Activated CD8-positive, alpha-beta memory T cell treated with anti-CD3 and anti-CD28 coated beads for 36 hours (primary cell): ENCODE measurements at regions not wholly inside any gene's neighbourhood (a gene's known extent, or its start where the extent isn't known, plus 50 kb on each side); places are given as distances from the start of the nearest gene placed in this dataset.

Experiments
- CTCF ChIA-PET: fragments of 350-600 bp; sonication (Branson Sonifier 250); formaldehyde crosslinking; loops from one replicate; lab custom pipeline; 2021; ENCODE audit warnings: antibody characterized with exemption; lab: Charles Lee
- POLR2A ChIA-PET: fragments of 350-600 bp; sonication (Branson Sonifier 250); formaldehyde crosslinking; loops from one replicate; lab custom pipeline; 2021; ENCODE audit warnings: antibody characterized with exemption; lab: Charles Lee

DNA sequence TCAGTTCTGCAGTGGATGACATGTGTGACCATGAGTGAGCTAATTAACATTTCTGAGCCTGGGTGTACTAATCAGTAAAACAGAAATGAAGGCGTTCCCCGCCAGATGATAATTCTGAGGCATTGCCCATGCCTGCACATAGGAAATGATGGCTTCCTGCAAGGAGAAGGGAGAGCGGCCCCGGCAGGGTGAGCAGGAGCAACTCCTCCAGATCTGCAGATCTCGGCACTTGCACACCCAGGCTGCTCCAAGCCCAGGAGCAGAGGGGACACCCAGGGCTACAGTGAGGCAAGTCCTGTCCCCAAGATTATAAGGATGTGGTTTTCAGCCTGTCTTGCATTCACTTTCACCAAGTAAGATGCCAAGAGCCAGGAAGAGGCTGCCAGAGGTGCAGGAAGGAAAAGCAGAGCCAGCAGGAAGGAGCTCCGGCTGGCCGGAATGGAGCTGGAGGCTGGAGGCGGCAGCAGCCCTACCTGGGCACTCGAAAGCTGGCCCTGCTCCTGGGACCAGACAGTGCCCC, 177.5 kb upstream of the CST7 start:
- ChIA-PET POLR2A (no interaction called here), CTCF (no interaction called here)

- CTCF ChIA-PET = no interaction called here
- POLR2A ChIA-PET = no interaction called here
These were observed 176.4 kb upstream of the CST7 start for GRCh38 chr20:24772667-24773066.

- ChIA-PET POLR2A (no interaction called here), CTCF (interaction anchor here (1.4 kb wide), 1 partner anchor 11 kb away, joined by 5 read pairs; no protein-coding TSS in a partner anchor)
These were observed 175.9 kb upstream of the CST7 start for GRCh38 chr20:24773168-24773567.

GRCh38 chr20:24773751-24774201, 175.3 kb upstream of the CST7 start:
- CTCF ChIA-PET = interaction anchor here (1.4 kb wide), 1 partner anchor 10 kb away, joined by 5 read pairs; no protein-coding TSS in a partner anchor
- POLR2A ChIA-PET = no interaction called here

DNA sequence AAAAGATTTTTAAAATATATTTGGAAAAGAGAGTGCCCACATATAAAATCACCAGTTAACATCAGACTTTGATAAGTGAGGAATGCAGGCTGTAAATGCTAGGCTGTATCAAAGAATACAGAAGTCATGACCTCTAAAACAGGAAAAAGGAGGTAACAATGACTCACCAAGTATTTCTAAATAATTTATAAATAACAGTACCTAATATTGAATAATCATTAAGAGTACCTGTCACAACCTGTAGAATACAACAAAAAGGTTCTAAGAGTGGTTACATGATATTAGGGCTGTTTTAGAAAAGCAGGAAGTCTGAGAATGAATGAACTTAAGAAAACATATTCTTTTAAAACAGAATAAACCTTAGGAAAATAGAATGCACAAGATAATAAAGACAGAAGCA, 173.1 kb upstream of the CST7 start:
- ChIA-PET CTCF (no interaction called here), POLR2A (no interaction called here)

GRCh38 chr20:24776755-24777271, 172.3 kb upstream of the CST7 start:
- ChIA-PET CTCF (no interaction called here), POLR2A (no interaction called here)

GRCh38 chr20:24777746-24778145, 171.3 kb upstream of the CST7 start:
- ChIA-PET CTCF (no interaction called here), POLR2A (no interaction called here)

DNA sequence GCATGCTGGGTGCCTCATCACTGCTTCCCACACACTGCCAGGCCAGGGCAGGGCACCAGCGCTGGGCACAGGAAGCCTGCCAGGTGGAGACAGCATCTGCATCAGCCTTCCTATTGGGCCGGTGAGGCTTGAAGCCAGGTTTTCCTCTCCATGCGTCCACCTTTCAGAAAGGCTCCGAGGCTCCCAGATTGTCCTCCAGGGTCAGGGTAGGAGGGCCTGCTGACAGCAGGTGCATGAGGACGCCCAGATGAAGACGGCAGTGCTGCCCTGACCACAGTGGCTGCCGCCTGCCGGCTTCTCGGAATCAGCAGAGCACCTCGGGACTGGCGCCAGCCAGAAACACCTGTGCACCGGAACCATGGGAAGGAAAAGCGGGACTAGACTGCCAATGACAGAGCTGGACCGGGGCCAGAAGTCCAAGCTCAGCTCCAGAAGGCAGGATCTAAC, 170.5 kb upstream of the CST7 start:
- POLR2A ChIA-PET = no interaction called here
- CTCF ChIA-PET = no interaction called here

- POLR2A ChIA-PET = no interaction called here
- CTCF ChIA-PET = no interaction called here
These were observed 169.9 kb upstream of the CST7 start for GRCh38 chr20:24779131-24779530.

GRCh38 chr20:24779946-24780345, 169.1 kb upstream of the CST7 start:
- CTCF ChIA-PET = no interaction called here

GRCh38 chr20:24780674-24781417, 168.2 kb upstream of the CST7 start:
- POLR2A ChIA-PET = no interaction called here
- CTCF ChIA-PET = no interaction called here

More at GRCh38 chr20:24779946-24780345, 169.1 kb upstream of the CST7 start:
- POLR2A ChIA-PET = no interaction called here

DNA sequence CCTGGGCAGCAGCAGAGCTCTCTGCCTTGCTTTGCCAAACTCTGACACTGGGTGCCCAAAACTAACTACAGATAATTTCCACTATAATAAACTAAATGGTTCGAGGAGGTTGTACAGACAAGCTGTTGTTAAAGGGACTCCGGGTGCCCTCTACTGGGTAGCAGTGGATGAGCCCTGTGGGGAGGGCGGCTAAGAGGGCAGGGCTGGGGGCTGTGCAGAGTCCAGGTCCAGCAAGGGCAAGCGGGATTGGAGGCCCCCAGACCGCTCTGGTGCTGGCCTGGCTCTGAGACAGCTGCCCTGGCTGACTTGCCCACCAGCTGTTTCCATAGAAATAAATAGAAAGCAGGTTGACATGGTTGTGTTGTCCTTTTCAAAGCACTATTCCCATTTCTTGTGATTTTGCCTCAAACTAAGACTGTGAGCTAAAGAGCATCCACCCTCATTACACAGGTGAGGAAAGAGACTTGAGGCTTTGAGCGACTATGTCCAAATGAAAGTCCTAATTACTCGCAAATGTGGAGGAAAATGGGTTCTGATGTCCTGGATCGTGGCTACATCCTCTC, 167.6 kb upstream of the CST7 start:
- CTCF ChIA-PET = no interaction called here
- POLR2A ChIA-PET = no interaction called here

DNA sequence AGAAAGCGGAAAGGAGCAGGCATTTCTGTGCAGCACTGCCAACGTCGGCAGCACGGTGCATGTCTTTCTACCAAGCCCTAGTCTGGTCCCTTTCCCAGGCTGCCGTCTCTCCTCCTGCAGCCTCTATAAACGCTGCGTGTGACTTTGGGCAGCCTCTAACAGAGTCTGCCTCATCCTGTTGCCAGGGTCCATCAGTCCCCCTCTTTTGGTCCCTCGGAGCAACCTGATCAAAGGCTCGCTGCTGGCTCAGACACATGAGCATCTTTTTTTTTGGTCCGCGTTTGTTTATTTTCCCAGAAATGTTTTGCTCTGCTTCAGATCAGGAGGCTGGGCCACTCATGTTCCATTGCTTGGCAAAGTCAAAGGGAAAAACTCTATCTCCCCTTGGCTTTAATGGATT, 166.8 kb upstream of the CST7 start:
- CTCF ChIA-PET = no interaction called here
- POLR2A ChIA-PET = no interaction called here

DNA sequence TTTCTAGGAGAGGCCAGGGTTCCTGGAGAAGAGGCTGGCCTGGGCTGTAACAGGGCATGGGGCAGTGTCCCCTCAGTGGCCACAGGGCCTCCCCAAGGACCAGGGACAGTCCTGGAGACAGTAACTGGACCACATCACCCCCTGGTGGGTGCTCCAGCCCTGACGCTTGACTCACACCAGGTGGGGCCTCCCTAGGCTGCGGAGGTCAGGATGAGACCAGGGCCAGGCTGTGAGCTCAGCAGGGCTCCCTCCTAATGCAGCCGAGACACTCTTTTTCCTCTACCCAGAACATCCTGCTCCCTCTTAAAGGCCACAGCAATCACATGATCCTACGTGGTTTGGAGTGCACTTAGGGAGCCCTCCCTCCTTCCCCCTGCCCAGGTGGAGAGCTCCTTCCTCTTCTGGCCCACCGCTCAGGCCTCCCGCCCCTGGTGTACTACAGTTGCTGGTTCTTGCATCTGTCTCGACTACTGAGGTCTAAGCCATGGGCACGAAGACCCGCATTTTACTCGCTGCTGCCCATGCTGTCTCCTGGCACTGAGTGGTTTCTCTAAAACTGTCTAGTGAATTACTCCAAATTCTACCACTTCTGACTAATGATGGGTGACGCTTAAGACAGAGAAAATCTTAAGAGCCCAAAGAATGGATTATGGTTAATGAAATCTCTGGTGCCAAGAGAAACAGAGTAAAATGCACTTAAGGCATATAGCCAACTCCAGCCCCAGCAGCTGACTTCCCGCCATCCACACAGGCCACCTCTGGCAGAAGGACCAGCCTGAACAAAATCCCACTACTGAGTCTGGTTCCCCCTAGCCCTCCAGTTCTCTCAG, 166.1 kb upstream of the CST7 start:
- CTCF ChIA-PET = interaction anchor here (1.6 kb wide), 1 partner anchor 9 kb away, joined by 5 read pairs; no protein-coding TSS in a partner anchor
- POLR2A ChIA-PET = no interaction called here

DNA sequence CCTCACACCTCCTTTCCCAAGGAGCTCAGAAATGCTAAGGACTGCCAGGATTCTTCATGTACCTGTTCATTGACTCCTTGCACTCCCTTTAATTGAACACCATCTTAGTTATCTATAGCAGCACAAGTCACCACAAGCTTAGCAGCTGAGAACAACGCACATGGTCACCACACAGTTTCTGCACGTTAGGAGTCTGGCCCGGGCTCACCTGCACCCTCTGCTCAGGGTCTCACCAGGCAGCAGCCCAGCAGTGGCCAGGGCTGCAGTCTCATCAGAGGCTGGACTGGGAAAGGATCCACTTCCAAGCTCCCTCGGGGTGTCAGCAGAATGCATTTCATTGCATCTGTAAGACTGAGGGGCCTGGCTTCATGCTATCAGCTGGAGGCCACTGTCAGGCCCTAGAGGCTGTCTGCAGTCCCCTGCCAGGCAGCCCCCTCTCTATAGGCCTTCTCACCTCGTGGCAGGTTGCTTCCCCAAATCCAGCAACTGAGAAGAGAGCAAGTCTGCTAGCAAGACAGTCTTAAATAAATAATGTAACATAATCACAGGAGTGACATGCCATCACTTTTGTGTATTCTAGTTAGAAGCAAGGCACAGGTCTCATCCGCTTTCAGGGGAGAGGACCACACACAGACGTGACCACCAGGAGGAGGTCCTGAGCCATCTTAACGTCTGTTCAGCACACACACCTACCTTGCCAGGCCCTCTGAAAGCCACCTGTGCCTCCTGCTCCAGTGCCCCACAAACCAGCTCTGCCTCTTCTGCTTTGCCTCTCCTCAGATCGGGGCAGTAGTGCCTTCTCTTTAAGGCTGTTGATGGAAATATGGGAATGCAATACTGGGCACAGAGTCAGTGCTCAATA, 165.2 kb upstream of the CST7 start:
- POLR2A ChIA-PET = no interaction called here
- CTCF ChIA-PET = interaction anchor here (1.6 kb wide), 1 partner anchor 10 kb away, joined by 5 read pairs; no protein-coding TSS in a partner anchor

- POLR2A ChIA-PET = no interaction called here
- CTCF ChIA-PET = interaction anchor here (1.6 kb wide), 1 partner anchor 11 kb away, joined by 5 read pairs; no protein-coding TSS in a partner anchor
These were observed 164.5 kb upstream of the CST7 start for GRCh38 chr20:24784607-24785006.

DNA sequence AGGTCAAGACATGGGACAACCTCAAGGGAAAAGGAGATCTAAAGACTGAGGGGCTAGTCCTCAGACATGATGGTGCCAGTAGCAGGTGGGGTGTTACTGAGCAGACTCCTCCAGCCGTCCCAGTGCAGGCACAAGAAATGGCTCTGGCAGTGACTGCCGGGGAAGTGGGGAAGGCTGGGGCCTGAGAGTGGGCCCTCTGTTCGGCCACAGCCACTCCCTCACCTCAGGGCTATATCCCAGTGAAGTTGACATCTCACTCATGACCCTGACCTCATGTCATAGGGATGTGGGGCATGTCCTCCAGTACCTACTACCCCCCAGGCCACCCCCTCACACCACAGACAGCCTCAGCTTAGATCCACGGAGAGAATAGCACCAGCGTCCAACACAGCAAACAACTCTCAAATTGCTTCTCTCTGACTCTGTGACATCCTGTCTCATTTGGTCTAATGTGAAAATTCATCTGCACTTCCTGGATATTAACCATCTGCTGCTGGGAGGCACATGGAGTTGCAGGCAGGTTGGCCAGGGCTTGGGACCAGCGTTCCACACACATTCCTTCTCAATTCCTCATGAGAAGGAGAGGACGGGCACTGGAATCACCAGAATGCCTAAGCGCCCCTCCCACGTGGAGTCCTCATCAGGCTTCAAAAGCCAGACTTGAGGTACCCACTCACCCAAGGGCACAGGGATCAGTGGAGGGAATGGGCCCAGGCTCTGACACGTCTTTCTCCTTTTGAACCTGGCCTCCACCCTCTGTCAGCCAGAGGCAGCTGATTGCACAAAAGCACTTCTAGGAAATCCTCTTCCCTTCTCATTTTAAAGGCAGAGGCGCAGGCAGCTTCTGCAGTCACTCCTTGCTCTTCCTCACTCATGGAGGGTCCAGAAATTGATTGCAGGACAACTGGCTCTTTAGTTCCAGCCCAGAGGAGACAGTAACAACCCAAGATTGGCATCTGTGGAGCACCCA, 163.6 kb upstream of the CST7 start:
- ChIA-PET CTCF (interaction anchor here (1.6 kb wide), 1 partner anchor 12 kb away, joined by 5 read pairs; no protein-coding TSS in a partner anchor), POLR2A (no interaction called here)

- CTCF ChIA-PET = no interaction called here
These were observed 163.0 kb upstream of the CST7 start for GRCh38 chr20:24786111-24786495.

More at GRCh38 chr20:24786111-24786495, 163.0 kb upstream of the CST7 start:
- POLR2A ChIA-PET = no interaction called here
